ENCODE measurements at regions not wholly inside any gene's neighbourhood (a gene's known extent, or its start where the extent isn't known, plus 50 kb on each side); places are given as distances from the start of the nearest gene placed in this dataset.

- TF ChIP-seq CTCF (IDR thresholded peaks at IDR 0.05; ENCODE audit: control extremely low read depth, extremely low read depth): no peak
- WGBS, 2 donors: 78 to 93% methylated on average over 7 of the region's 7 CpGs
- peaks cover 0 to 2% (median 0%) of the 10 kb centered on the region in 3 donors for H3K27me3 ChIP-seq (ENCODE audit: control insufficient read depth in 3 of 3, insufficient read depth in 3 of 3, low read length in 2 of 3)
- no peak overlapping the region for H3K4me3 ChIP-seq
- no peak for DNase-seq
- ATAC-seq (ENCODE audit: insufficient read depth, low FRiP score): no peak
- no peaks in the 10 kb centered on the region for H3K36me3 ChIP-seq (ENCODE audit: control insufficient read depth in 4 of 4, insufficient read depth in 4 of 4, low read length in 4 of 4)
- peaks cover 0 to 10% (median 0%) of the 10 kb centered on the region in 4 donors for H3K9me3 ChIP-seq (ENCODE audit: control insufficient read depth in 4 of 4, insufficient read depth in 3 of 4, low read length in 3 of 4)
- H3K9ac ChIP-seq (ENCODE audit: insufficient read depth in 1 of 2, low read length in 2 of 2): no peak overlapping the region
- H3K4me1 ChIP-seq (ENCODE audit: control insufficient read depth in 5 of 5, insufficient read depth in 5 of 5, low read length in 5 of 5): no peaks in the 10 kb centered on the region
- no peak overlapping the region for H3K27ac ChIP-seq (ENCODE audit: low read depth in 1 of 2, low read length in 1 of 2)
Observed at GRCh38 chr6:159440911-159441703, 251.9 kb downstream of the SOD2 start.

- 80 to 89% methylated on average over 4 of the region's 4 CpGs for WGBS, 2 donors
- ATAC-seq (ENCODE audit: insufficient read depth, low FRiP score): no peak
- no peak for TF ChIP-seq CTCF (IDR thresholded peaks at IDR 0.05; ENCODE audit: control extremely low read depth, extremely low read depth)
Observed at GRCh38 chr6:159440349-159440748, 252.7 kb downstream of the SOD2 start.

GRCh38 chr6:159439651-159440050 is 253.4 kb downstream of the SOD2 start:
- Histone ChIP-seq H3K9ac (ENCODE audit: insufficient read depth in 1 of 2, low read length in 2 of 2) (no peak overlapping the region), H3K9me3 (ENCODE audit: control insufficient read depth in 4 of 4, insufficient read depth in 3 of 4, low read length in 3 of 4) (peaks cover 0 to 10% (median 0%) of the 10 kb centered on the region in 4 donors), H3K27me3 (ENCODE audit: control insufficient read depth in 3 of 3, insufficient read depth in 3 of 3, low read length in 2 of 3) (peaks cover 0 to 2% (median 0%) of the 10 kb centered on the region in 3 donors), H3K4me3 (no peak overlapping the region), H3K4me1 (ENCODE audit: control insufficient read depth in 5 of 5, insufficient read depth in 5 of 5, low read length in 5 of 5) (no peaks in the 10 kb centered on the region), H3K27ac (ENCODE audit: low read depth in 1 of 2, low read length in 1 of 2) (no peak overlapping the region), H3K36me3 (ENCODE audit: control insufficient read depth in 4 of 4, insufficient read depth in 4 of 4, low read length in 4 of 4) (no peaks in the 10 kb centered on the region)
- no peak for TF ChIP-seq CTCF (IDR thresholded peaks at IDR 0.05; ENCODE audit: control extremely low read depth, extremely low read depth)
- DNase-seq: no peak
- WGBS, 2 donors: 69 to 93% methylated on average over 1 of the region's 1 CpG
- ATAC-seq (ENCODE audit: insufficient read depth, low FRiP score): no peak

More at GRCh38 chr6:159440349-159440748, 252.7 kb downstream of the SOD2 start:
- no peak overlapping the region for H3K4me3 ChIP-seq
- no peak overlapping the region for H3K27ac ChIP-seq (ENCODE audit: low read depth in 1 of 2, low read length in 1 of 2)
- no peaks in the 10 kb centered on the region for H3K36me3 ChIP-seq (ENCODE audit: control insufficient read depth in 4 of 4, insufficient read depth in 4 of 4, low read length in 4 of 4)
- H3K9ac ChIP-seq (ENCODE audit: insufficient read depth in 1 of 2, low read length in 2 of 2): no peak overlapping the region
- H3K27me3 ChIP-seq (ENCODE audit: control insufficient read depth in 3 of 3, insufficient read depth in 3 of 3, low read length in 2 of 3): peaks cover 0 to 2% (median 0%) of the 10 kb centered on the region in 3 donors
- peaks cover 0 to 8% (median 0%) of the 10 kb centered on the region in 4 donors for H3K9me3 ChIP-seq (ENCODE audit: control insufficient read depth in 4 of 4, insufficient read depth in 3 of 4, low read length in 3 of 4)
- H3K4me1 ChIP-seq (ENCODE audit: control insufficient read depth in 5 of 5, insufficient read depth in 5 of 5, low read length in 5 of 5): no peaks in the 10 kb centered on the region
- no peak for DNase-seq

All from lung (tissue), 11 donors.